NCI-H1417 treated with DMSO at 0.1 percent for 48 hours (cell line): ENCODE measurements at regions not wholly inside any gene's neighbourhood (a gene's known extent, or its start where the extent isn't known, plus 50 kb on each side); places are given as distances from the start of the nearest gene placed in this dataset.

Source experiments
- DNase-seq: peaks from one replicate; lab custom pipeline; 2025; lab: John Stamatoyannopoulos, UW

GRCh38 chr11:38296211-38296776, 1698.3 kb upstream of the RAG2 start:
- no peak for DNase-seq

GRCh38 chr11:38282718-38283117, 1684.7 kb upstream of the RAG2 start:
- DNase-seq: no peak

DNA sequence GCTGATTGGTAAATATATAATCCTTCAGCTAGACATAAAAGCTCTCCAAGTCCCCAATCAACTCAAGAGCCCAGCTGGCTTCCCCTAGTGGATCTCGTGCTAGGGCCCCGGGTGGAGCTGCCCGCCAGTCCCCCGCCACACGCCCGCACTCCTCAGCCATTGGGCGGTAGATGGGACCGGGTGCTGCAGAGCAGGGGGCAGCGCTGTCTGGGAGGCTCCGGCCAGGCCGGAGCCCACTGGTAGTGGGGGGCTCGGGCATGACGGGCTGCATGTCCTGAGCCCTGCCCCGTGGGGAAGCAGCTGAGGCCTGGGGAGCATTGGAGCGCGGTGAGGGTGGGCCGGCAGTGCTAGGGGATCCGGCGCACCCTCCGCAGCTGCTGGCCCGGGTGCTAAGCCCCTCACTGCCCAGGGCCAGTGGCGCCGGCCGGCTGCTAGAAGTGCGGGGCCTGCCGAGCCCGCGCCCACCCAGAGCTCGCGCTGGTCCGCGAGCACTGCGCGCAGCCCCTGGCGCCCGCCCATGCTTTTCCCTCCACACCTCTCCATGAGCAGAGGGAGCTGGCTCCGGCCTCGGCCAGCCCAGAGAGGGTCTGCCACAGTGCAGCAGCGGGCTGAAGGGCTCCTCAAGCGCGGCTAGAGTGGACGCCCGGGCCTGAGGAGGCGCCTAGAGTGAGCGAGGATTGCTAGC, 1680.6 kb upstream of the RAG2 start:
- no peak for DNase-seq

DNA sequence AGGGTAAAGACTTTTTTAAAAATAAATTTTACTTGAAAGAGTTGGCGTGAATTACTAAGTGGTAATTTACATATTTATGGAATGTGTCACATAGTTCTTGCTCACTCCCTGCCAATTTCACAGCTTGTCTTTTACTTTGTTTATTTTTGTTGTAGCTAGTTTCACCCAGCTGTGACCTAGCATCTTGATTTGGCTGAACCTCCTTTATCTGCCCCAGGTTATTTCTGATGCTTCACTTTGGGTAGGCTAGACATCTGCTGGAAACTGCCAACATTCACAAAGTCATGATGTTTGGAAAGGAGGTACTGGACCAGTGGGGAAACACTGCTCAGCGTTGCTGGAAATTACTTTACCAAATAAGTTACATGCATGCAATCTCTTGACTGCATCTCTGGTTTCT, 1676.0 kb upstream of the RAG2 start:
- no peak for DNase-seq

DNA sequence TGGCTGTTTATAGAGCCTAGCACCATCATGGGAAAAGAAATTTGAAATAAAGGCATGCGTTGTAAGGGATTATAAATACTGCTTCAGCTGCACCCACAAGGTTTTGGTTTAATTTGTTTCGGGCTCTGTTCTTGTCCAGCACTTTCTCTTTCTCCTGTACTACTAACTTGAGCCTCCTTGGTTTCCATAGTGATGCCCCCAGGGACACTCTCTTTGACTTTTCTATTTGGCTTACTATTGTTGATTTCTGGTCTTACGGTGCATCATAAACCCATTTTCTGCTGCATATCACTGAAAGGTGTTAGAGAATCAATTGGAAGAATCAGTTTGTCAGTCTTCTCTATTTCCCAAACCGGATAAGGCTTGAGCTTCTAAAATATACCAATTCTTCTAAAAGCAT, 1674.3 kb upstream of the RAG2 start:
- DNase-seq: no peak

GRCh38 chr11:38266691-38267090, 1668.7 kb upstream of the RAG2 start:
- no peak for DNase-seq

DNA sequence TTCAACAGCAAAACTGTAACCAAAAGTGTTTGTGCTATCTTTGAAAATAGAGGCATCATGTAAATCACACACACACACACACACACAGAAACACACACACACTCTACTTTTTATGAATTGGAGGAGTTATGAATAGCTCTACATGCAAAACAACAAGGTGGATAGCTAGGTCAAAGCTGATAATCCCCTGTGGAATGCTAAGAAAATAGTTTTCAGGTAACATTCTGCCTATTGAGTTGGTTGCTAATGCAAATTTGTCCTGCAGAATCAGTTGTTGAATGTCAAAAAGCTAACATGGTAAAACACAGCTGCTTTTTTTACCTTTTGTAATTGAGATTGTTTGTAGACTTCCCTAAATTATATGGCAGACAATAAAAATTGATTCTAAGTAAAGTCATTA, 1658.4 kb upstream of the RAG2 start:
- no peak for DNase-seq

DNA sequence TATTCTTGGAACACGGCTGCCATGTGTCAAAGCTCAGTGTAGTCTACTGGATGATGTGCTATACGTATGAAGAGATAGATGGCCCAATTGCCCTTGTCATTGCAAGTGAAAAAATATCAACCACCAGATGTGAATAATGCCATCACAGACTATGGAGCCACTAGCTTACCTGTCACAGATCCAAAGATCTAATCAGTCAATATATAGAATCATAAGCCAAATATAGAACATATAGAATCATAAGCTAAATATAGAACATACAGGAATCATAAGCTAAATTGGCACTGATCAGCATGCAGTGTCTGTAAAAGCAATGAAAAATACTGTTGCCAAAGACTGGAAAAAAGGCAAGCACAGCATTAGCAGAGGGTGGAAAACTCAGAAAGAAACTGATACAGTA, 1656.9 kb upstream of the RAG2 start:
- no peak for DNase-seq

GRCh38 chr11:38252620-38253019, 1654.6 kb upstream of the RAG2 start:
- DNase-seq: no peak

GRCh38 chr11:38246451-38246850, 1648.4 kb upstream of the RAG2 start:
- DNase-seq: no peak

DNA sequence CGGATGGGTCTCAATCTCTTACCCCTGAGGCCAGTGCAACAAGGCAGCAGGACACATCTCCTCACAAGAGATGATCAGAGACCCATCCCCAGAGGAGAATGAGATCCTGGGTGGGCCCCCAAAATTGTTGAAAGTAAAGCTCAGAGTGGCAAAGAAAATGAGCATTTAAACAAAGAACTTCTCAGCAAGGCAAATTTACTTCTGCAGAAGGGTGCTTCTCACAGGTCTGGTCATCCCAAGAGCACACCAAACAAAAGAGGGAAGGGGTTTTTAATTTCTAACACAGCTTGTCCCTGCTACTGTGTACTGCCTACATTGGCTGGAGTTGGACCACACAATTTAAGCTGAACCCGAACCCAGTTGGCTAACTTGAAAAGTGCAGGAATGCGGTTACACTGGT, 1628.6 kb upstream of the RAG2 start:
- DNase-seq: no peak

- DNase-seq: no peak
Measured at GRCh38 chr11:38221295-38221694, 1623.3 kb upstream of the RAG2 start.

DNA sequence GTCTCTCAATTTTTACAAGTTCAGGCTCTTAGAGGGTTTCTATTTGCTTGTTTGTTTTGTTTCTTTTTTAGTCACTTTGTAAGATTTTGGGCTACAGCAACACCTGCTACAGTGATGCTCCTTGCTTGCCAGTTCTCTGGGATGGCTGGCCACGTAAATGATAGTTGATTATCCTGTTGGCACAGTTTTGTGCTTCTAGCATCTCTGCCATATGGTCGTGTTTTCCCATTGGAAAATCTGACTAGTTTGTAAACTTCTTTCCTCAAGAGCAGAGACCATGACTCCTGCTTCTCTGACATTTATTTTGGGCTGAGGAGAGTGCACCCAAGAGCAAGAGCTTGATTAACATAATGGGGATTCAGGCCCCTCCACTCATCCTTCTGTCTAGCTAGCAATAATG, 1621.6 kb upstream of the RAG2 start:
- DNase-seq: no peak

DNA sequence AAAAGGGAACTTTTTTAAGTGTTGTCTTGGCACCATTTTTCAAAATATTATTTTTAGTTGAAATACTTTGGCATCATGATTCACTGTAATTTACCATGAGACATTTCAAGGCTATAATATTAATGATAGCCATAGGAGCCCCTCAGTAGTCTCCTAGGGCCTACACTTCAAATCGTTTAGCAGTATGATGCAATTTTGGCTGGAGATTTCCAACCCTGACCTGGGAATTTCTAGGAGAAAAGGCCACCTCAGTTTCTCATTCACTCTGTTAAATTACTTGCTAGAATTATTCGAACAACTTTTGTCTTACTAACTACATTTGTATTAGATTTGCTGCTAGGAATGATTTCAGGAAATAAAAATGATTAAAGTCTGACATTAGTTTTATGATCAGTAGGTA, 1610.9 kb upstream of the RAG2 start:
- no peak for DNase-seq

DNA sequence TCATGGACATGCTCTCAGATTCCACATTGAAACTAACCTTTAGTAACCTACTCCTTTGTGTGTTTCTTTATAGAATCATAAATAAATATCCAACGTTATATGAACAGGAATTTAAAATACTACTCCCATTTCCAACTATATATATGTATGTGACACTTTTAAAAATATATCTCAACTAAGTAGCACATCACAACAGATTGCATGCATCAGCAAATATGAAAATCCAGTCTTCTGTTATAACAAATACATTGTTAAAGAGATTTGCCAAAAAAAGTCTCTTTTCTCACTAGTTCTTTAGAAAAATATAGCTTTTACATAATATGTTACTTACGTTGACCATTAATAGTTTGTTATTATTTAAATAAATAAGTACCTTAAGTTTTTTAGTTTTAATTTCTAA, 1608.6 kb upstream of the RAG2 start:
- DNase-seq: no peak

DNA sequence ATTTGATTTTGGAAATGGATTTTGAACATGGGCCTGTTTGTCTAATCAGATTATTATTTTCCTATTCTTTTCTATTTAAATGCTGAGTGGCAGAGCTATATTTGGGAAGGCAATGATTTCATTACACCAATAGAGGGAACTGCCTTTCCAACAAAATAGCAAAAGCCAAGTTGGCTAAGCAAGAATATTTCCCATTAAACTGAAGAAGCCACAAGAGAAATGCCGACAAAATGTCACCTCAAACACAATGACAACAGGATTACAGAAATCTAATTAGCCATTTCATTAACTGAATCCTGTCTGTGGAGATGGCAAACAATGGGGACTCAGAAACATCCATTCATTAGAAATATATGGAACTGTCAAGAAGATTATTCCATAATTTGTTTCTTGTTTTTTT, 1593.1 kb upstream of the RAG2 start:
- DNase-seq: no peak

- DNase-seq: no peak
Measured at GRCh38 chr11:38182126-38182866, 1584.3 kb upstream of the RAG2 start.

GRCh38 chr11:38176686-38177322, 1578.8 kb upstream of the RAG2 start:
- DNase-seq: no peak

DNA sequence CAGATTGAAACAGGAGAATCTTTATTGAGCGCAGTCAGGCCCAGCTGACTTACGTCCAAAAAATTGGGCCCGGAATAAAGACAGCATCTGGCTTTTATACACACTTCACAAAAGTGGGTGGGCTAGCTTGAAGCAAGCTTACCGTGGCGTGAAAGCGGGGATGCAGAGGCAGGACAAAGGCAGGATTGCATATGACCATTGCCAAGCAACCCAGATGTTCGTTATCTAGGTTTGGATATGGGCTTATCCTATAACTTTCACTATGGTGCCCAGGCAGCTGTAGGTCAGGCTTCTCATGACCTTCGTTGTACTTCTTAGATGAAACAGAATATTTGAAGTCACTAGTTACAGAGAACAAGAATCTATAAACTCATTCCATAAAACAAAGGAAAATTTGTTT, 1575.6 kb upstream of the RAG2 start:
- DNase-seq: no peak

DNA sequence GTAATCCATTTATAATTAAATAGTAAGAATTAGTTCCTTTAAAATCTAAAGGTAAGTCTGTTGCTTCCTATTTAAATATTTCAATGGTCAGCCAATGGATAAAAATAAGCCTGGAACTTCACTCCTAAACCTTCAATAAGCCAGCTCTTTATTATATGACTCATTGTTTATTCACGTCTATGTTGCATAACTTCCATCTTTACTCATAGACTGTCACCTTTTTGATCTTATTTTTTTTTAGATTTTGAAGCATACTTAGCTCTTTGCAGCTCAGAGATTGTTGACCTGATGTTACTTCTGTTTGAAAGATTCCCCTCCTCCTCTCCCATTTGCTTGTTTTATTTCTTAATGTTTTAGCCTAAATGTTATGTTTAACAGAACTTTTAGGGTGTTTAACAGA, 1571.2 kb upstream of the RAG2 start:
- DNase-seq: no peak

- DNase-seq: no peak
Measured at GRCh38 chr11:38163526-38163925, 1565.5 kb upstream of the RAG2 start.

DNA sequence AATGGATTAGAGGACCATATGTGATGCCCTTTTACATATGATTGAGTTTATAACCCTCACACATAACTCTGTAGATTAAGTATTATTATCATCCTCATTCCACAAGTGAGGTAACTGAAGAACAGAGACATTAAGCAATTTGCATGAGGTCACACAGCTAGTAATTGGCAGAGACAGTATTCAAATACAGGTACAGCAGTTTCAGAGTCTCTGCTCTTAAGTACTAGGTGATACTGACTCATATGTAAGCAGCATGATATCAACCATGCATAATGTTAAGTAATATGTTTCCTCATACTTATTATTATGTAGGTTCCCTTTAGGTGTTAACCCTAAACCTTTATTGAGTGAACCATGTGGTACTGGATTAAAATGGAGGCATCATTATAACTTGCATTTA, 1562.4 kb upstream of the RAG2 start:
- no peak for DNase-seq

DNA sequence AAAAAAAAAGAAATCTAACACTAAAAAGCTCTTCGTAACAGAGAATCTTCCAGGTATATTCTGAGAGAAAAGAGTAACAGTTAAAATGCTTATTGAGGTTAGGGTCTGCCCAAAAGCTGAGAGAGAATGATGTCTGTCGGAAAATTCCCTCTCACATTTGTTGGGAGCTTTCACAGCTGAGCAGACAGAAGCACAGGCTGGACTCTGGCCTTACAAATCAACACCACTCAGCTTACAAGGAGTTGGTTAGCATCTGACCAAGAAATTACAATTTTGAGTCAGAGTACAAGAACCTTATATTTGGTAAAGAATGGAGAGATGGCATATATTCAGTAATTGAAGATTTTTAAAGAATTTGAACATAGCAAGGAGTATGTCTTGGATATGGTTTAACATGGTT, 1561.0 kb upstream of the RAG2 start:
- no peak for DNase-seq
